GM23338 (cell line): ENCODE measurements at regions not wholly inside any gene's neighbourhood (a gene's known extent, or its start where the extent isn't known, plus 50 kb on each side); places are given as distances from the start of the nearest gene placed in this dataset.

Experiments used
- ATAC-seq: fragments of 200-7000 bp; cut with Tn5 transposase; 3 replicates; pipeline ENCODE4 v1.9.1; 2020
- DNase-seq: peaks from one replicate; pipeline ENCODE4 v3.0.0-alpha.2; 2015; ENCODE audit warnings: low spot score
- H2AFZ ChIP-seq: fragments of 200-600 bp; sonication (generic); 2 replicates; pipeline ENCODE4 v1.8.0; 2016; ENCODE audit warnings: antibody characterized with exemption, mild to moderate bottlenecking, moderate library complexity
- H3F3A ChIP-seq: fragments of 200-600 bp; sonication (generic); replicated peaks from 2 replicates; pipeline ENCODE4 v1.8.0; 2017; ENCODE audit warnings: antibody characterized with exemption, mixed run types, low read depth
- H3K27ac ChIP-seq: fragments of 200-600 bp; sonication (generic); 2 replicates; pipeline ENCODE4 v1.6.1; 2016; ENCODE audit warnings: low read depth
- H3K27me3 ChIP-seq: fragments of 200-600 bp; sonication (generic); 2 replicates; pipeline ENCODE4 v1.8.0; 2016; ENCODE audit warnings: mild to moderate bottlenecking, mixed run types, moderate library complexity; ENCODE audit not compliant: insufficient read depth
- H3K36me3 ChIP-seq: fragments of 200-600 bp; sonication (generic); 2 replicates; pipeline ENCODE4 v1.8.0; 2016; ENCODE audit warnings: mild to moderate bottlenecking; ENCODE audit not compliant: insufficient read depth
- H3K4me1 ChIP-seq: fragments of 200-600 bp; sonication (generic); 2 replicates; pipeline ENCODE4 v1.8.0; 2016; ENCODE audit warnings: mild to moderate bottlenecking, moderate library complexity; ENCODE audit not compliant: insufficient read depth
- H3K4me2 ChIP-seq: fragments of 200-600 bp; sonication (generic); 2 replicates; pipeline ENCODE4 v1.7.1; 2017; ENCODE audit warnings: mixed run types
- H3K4me3 ChIP-seq: fragments of 200-600 bp; sonication (generic); 2 replicates; pipeline ENCODE4 v1.6.1; 2016; ENCODE audit warnings: mixed run types
- H3K79me2 ChIP-seq: fragments of 200-600 bp; sonication (generic); replicated peaks from 2 replicates; pipeline ENCODE4 v1.8.0; 2017; ENCODE audit warnings: mild to moderate bottlenecking; ENCODE audit not compliant: insufficient read depth
- H3K9me2 ChIP-seq: fragments of 200-600 bp; sonication (generic); 2 replicates; pipeline ENCODE4 v1.8.0; 2017; ENCODE audit not compliant: insufficient read depth
- H4K20me1 ChIP-seq: fragments of 200-600 bp; sonication (generic); replicated peaks from 2 replicates; pipeline ENCODE4 v1.8.0; 2017; ENCODE audit warnings: mild to moderate bottlenecking; ENCODE audit not compliant: insufficient read depth
- H3K27ac Mint-ChIP-seq: 2 replicates; pipeline ENCODE4 v1.8.0; 2020; ENCODE audit warnings: inconsistent platforms, mild to moderate bottlenecking, moderate library complexity, mixed read lengths
- H3K27me3 Mint-ChIP-seq: 3 replicates; pipeline ENCODE4 v1.8.0; 2022; ENCODE audit warnings: low read depth, mild to moderate bottlenecking, moderate library complexity, mixed read lengths, inconsistent platforms; ENCODE audit not compliant: insufficient read depth, poor library complexity
- H3K36me3 Mint-ChIP-seq: 3 replicates; pipeline ENCODE4 v1.8.0; 2021; ENCODE audit warnings: low read depth, mild to moderate bottlenecking, inconsistent platforms, moderate library complexity, mixed read lengths
- H3K4me1 Mint-ChIP-seq: 3 replicates; pipeline ENCODE4 v1.8.0; 2020; ENCODE audit warnings: mild to moderate bottlenecking, inconsistent platforms, mixed read lengths
- H3K4me3 Mint-ChIP-seq: 3 replicates; pipeline ENCODE4 v1.8.0; 2021; ENCODE audit warnings: moderate library complexity, mild to moderate bottlenecking, inconsistent platforms, mixed read lengths
- H3K9me3 Mint-ChIP-seq: 3 replicates; pipeline ENCODE4 v1.8.0; 2020; ENCODE audit warnings: moderate library complexity, mild to moderate bottlenecking, inconsistent platforms, mixed read lengths
- CTCF ChIP-seq, 2 experiments: fragments of 200-600 bp in 1 of 2; sonication (generic) in 1 of 2; conservative IDR thresholded peaks; 2 replicates each; pipeline versions ENCODE4 v1.5.1 to v1.6.1; 2016 to 2017; ENCODE audit warnings: antibody characterized with exemption in 2 of 2, low read depth in 2 of 2, mild to moderate bottlenecking in 2 of 2, moderate library complexity in 1 of 2
- ETS1 ChIP-seq: IDR thresholded peaks from 2 replicates; pipeline ENCODE4 v1.6.1; 2016; ENCODE audit warnings: antibody characterized with exemption
- JUNB ChIP-seq: IDR thresholded peaks from one replicate; pipeline ENCODE4 v1.6.1; 2016; ENCODE audit warnings: antibody characterized with exemption; ENCODE audit not compliant: unreplicated experiment
- NANOG ChIP-seq: IDR thresholded peaks from 2 replicates; pipeline ENCODE4 v1.6.1; 2016; ENCODE audit warnings: antibody characterized with exemption, borderline replicate concordance
- POLR2AphosphoS5 ChIP-seq: IDR thresholded peaks from 2 replicates; pipeline ENCODE4 v1.6.1; 2016; ENCODE audit warnings: antibody characterized with exemption, low read depth
- REST ChIP-seq: IDR thresholded peaks from one replicate; pipeline ENCODE4 v1.6.1; 2018; ENCODE audit warnings: antibody characterized with exemption; ENCODE audit not compliant: unreplicated experiment
- STAT1 ChIP-seq: IDR thresholded peaks from one replicate; pipeline ENCODE4 v1.6.1; 2016; ENCODE audit warnings: antibody characterized with exemption; ENCODE audit not compliant: unreplicated experiment
- ZNF114 ChIP-seq: fragments of 250-450 bp; sonication (Bioruptor Pico); IDR thresholded peaks from 2 replicates; pipeline ENCODE4 v1.5.0; 2020; ENCODE audit warnings: mild to moderate bottlenecking, moderate library complexity
- ZNF331 ChIP-seq: fragments of 250-450 bp; sonication (Bioruptor Pico); IDR thresholded peaks from 2 replicates; pipeline ENCODE4 v1.5.0; 2020; ENCODE audit warnings: low read depth, mild to moderate bottlenecking, moderate library complexity
- ZNF462 ChIP-seq: fragments of 250-450 bp; sonication (Bioruptor Pico); IDR thresholded peaks from 2 replicates; pipeline ENCODE4 v1.5.0; 2020; ENCODE audit warnings: mild to moderate bottlenecking, moderate library complexity

GRCh38 chr18:66966171-66966570, 362.3 kb upstream of the CDH19 start (continued):
- no peak for TF ChIP-seq JUNB
- no peak for TF ChIP-seq NANOG
- TF ChIP-seq STAT1: no peak
- no peak for TF ChIP-seq CTCF (conservative IDR thresholded peaks at IDR 0.05; ENCODE audit: low read depth in 2 of 2)

GRCh38 chr18:66958309-66958708, 354.4 kb upstream of the CDH19 start:
- Histone ChIP-seq H3K4me1 (no peaks in the 10 kb centered on the region), H3K27ac (no peak overlapping the region), H2AFZ (no peak overlapping the region), H4K20me1 (no peaks in the 10 kb centered on the region), H3K4me2 (no peak overlapping the region), H3K79me2 (no peaks in the 10 kb centered on the region), H3K9me2 (no peaks in the 10 kb centered on the region), H3K36me3 (no peaks in the 10 kb centered on the region), H3K4me3 (no peak overlapping the region), H3K27me3 (no peaks in the 10 kb centered on the region), H3F3A (no peaks in the 10 kb centered on the region)
- Mint-ChIP-seq H3K27me3 (no peaks in the 10 kb centered on the region), H3K4me1 (no peaks in the 10 kb centered on the region), H3K9me3 (no peaks in the 10 kb centered on the region), H3K4me3 (no peak overlapping the region), H3K27ac (no peak overlapping the region), H3K36me3 (no peaks in the 10 kb centered on the region)
- no peak for DNase-seq
- no peak for ATAC-seq
- TF ChIP-seq ZNF331: no peak
- TF ChIP-seq REST: no peak
- no peak for TF ChIP-seq STAT1
- TF ChIP-seq ETS1: no peak
- TF ChIP-seq ZNF462 (CRISPR knock-in tag): no peak
- no peak for TF ChIP-seq CTCF (conservative IDR thresholded peaks at IDR 0.05; ENCODE audit: low read depth in 2 of 2)
- TF ChIP-seq ZNF114 (CRISPR knock-in tag): no peak
- no peak for TF ChIP-seq POLR2AphosphoS5
- TF ChIP-seq JUNB: no peak
